ENCODE measurements at regions not wholly inside any gene's neighbourhood (a gene's known extent, or its start where the extent isn't known, plus 50 kb on each side); places are given as distances from the start of the nearest gene placed in this dataset.

GRCh38 chr16:6625606-6626005 lies 707.0 kb upstream of the RBFOX1 start:
- H3K4me3 ChIP-seq (replicated peaks in 1 of 2; ENCODE audit: low read depth in 1 of 2, low read length in 2 of 2): no peak overlapping the region
- H3K4me2 ChIP-seq (ENCODE audit: low read length): no peak overlapping the region
- ChIA-PET POLR2A (no interaction called here), RAD21 (ENCODE audit: low non-redundant PET in 1 of 2, low total read pairs in 2 of 2, uncharacterized antibody in 2 of 2, unreplicated experiment in 2 of 2) (no interaction called here), CTCF (no interaction called here)
- no TSS peak for BruUV-seq (replicated peaks)
- H3K36me3 ChIP-seq (ENCODE audit: control insufficient read depth in 1 of 2, insufficient read depth in 2 of 2, low read length in 2 of 2): no peaks in the 10 kb centered on the region
- intact Hi-C loops (cut with micrococcal nuclease): no loop called here
- H3K79me2 ChIP-seq (ENCODE audit: insufficient read depth, low read length): no peaks in the 10 kb centered on the region
- H3K4me1 ChIP-seq (ENCODE audit: control insufficient read depth in 1 of 2, insufficient read depth in 2 of 2, low read length in 2 of 2): no peaks in the 10 kb centered on the region
- no peaks in the 10 kb centered on the region for H3K9me2 ChIP-seq (ENCODE audit: insufficient read depth)
- ATAC-seq (no peak), DNase-seq (ENCODE audit: low read depth, low spot score) (no peak)
- H4K20me1 ChIP-seq (ENCODE audit: insufficient read depth): no peaks in the 10 kb centered on the region
- H3K9ac ChIP-seq (ENCODE audit: low read length): no peak overlapping the region
- H3K27me3 ChIP-seq (ENCODE audit: insufficient read depth, low read length): no peaks in the 10 kb centered on the region
- H3K27ac ChIP-seq (ENCODE audit: low read depth, low read length): no peak overlapping the region
- H3K9me3 ChIP-seq (ENCODE audit: control insufficient read depth in 1 of 2, insufficient read depth in 1 of 2, low read depth in 1 of 2, low read length in 2 of 2): no peaks in the 10 kb centered on the region
- TF ChIP-seq CTCF (IDR thresholded peaks at IDR 0.05 in 2 of 3, conservative IDR thresholded peaks at IDR 0.05 in 1 of 3; ENCODE audit: borderline replicate concordance in 1 of 3, insufficient read depth in 1 of 3, low read depth in 2 of 3, low read length in 2 of 3) (no peak), EZH2phosphoT487 (IDR thresholded peaks at IDR 0.05; ENCODE audit: borderline replicate concordance) (no peak)
- H2AFZ ChIP-seq (ENCODE audit: low read depth, low read length, poor library complexity, severe bottlenecking): no peak overlapping the region

DNA sequence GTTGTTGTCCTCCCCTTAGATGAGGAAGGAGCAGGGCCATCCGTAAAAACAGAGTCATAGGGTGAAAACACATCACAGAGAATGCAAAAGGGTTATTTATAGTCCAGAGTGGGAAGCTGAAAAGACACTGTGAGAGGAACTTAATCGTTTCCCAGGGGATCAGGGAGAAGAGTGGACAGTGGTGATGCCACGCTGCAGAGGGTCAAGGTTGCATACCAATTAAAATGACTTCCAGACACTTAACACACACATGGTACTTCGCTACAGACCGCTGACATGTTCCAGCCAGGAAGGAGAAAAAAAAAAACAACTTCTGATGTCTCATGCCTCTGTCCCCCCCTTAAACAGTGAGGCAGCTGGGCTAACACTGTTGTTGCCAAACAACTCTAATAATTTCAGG lies 713.8 kb upstream of the RBFOX1 start:
- no peak for TF ChIP-seq REST (IDR thresholded peaks at IDR 0.05; ENCODE audit: low read depth)
- TF ChIP-seq JUND (IDR thresholded peaks at IDR 0.05): no peak
- TF ChIP-seq EZH2 (IDR thresholded peaks at IDR 0.05): no peak
- TF ChIP-seq ZNF274 (IDR thresholded peaks at IDR 0.05; ENCODE audit: low read depth, low read length): no peak
- no peak for TF ChIP-seq POLR2AphosphoS5 (IDR thresholded peaks at IDR 0.05; ENCODE audit: low read depth, low read length)
- TF ChIP-seq CBX3 (IDR thresholded peaks at IDR 0.05; ENCODE audit: low read depth): no peak
- TF ChIP-seq ZFX (IDR thresholded peaks at IDR 0.05): no peak
- TF ChIP-seq RAD21 (IDR thresholded peaks at IDR 0.05; ENCODE audit: low read depth): no peak
- intact Hi-C loops (cut with micrococcal nuclease): no loop called here
- Histone ChIP-seq H4K20me1 (ENCODE audit: insufficient read depth) (no peaks in the 10 kb centered on the region), H3K27me3 (ENCODE audit: insufficient read depth, low read length) (no peaks in the 10 kb centered on the region), H3K4me1 (ENCODE audit: control insufficient read depth in 1 of 2, insufficient read depth in 2 of 2, low read length in 2 of 2) (no peaks in the 10 kb centered on the region), H3K4me3 (replicated peaks in 1 of 2; ENCODE audit: low read depth in 1 of 2, low read length in 2 of 2) (no peak overlapping the region), H3K4me2 (ENCODE audit: low read length) (no peak overlapping the region), H3K9ac (ENCODE audit: low read length) (no peak overlapping the region), H3K36me3 (ENCODE audit: control insufficient read depth in 1 of 2, insufficient read depth in 2 of 2, low read length in 2 of 2) (no peaks in the 10 kb centered on the region), H2AFZ (ENCODE audit: low read depth, low read length, poor library complexity, severe bottlenecking) (no peak overlapping the region), H3K27ac (ENCODE audit: low read depth, low read length) (no peak overlapping the region), H3K79me2 (ENCODE audit: insufficient read depth, low read length) (no peaks in the 10 kb centered on the region), H3K9me3 (ENCODE audit: control insufficient read depth in 1 of 2, insufficient read depth in 1 of 2, low read depth in 1 of 2, low read length in 2 of 2) (no peaks in the 10 kb centered on the region), H3K9me2 (ENCODE audit: insufficient read depth) (no peaks in the 10 kb centered on the region)
- no TSS peak for BruUV-seq (replicated peaks)
- ATAC-seq (no peak), DNase-seq (ENCODE audit: low read depth, low spot score) (no peak)
- ChIA-PET RAD21 (ENCODE audit: low non-redundant PET in 1 of 2, low total read pairs in 2 of 2, uncharacterized antibody in 2 of 2, unreplicated experiment in 2 of 2) (no interaction called here), POLR2A (no interaction called here), CTCF (no interaction called here)
